ENCODE measurements at regions not wholly inside any gene's neighbourhood (a gene's known extent, or its start where the extent isn't known, plus 50 kb on each side); places are given as distances from the start of the nearest gene placed in this dataset.
A peak's percentile ranks its signal among the peaks of the same experiment; 100 is the strongest.

DNA sequence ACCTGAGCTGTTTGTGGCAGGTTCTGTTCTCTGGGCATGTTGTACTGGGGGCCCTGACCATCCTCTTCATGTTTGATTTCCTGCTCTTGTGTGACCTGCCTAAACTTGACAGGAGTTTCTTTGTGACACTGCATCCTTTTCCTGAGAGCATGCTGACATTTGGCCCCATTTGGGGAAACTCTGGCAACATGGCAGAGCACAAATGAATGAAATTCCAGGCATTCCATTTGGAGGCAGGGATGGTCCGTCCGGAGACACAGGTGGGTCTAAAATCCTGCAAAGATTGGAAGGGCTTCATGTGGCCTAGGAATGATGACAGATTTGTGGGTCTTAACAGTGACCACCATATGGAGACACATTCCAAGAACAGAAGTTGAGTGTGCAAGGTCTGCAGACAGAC is 184.0 kb downstream of the FCRL5 start:
- H3K4me1 ChIP-seq: no peaks in the 10 kb centered on the region
- no peak for DNase-seq
- intact Hi-C loops (cut with DNase I): no loop called here
- no peaks in the 10 kb centered on the region for H3K27me3 ChIP-seq (ENCODE audit: low read depth)
- no peak overlapping the region for H3K27ac ChIP-seq
- no peaks in the 10 kb centered on the region for H3K9me3 ChIP-seq
- H3K4me3 ChIP-seq: no peak overlapping the region
- H3K36me3 ChIP-seq: no peaks in the 10 kb centered on the region
- ATAC-seq: no peak
- TF ChIP-seq CTCF (IDR thresholded peaks at IDR 0.05): no peak

DNA sequence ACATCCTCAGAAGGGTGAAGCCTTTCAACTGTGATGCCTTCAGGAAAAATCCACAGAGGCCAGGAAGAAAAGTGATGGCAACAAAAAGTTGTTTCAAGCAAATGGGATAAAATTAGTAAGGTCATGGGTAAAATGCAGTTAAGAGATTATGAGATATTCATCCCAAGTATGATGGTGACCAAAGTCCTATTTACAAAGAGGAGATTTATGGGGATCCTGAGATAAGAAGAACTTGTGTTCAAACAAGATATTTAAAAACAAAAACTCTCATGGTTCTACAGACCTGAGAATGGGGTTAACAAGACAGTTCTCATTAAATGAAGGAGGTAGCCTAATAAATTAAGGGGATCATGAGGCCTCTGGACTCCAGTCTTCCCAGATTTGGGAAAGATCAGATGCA is 184.4 kb downstream of the FCRL5 start:
- H3K27me3 ChIP-seq (ENCODE audit: low read depth): no peaks in the 10 kb centered on the region
- no peak overlapping the region for H3K27ac ChIP-seq
- ATAC-seq: no peak
- no peaks in the 10 kb centered on the region for H3K9me3 ChIP-seq
- no peaks in the 10 kb centered on the region for H3K36me3 ChIP-seq
- no peak for TF ChIP-seq CTCF (IDR thresholded peaks at IDR 0.05)
- no peak for DNase-seq
- intact Hi-C loops (cut with DNase I): no loop called here
- H3K4me1 ChIP-seq: no peaks in the 10 kb centered on the region
- H3K4me3 ChIP-seq: no peak overlapping the region

DNA sequence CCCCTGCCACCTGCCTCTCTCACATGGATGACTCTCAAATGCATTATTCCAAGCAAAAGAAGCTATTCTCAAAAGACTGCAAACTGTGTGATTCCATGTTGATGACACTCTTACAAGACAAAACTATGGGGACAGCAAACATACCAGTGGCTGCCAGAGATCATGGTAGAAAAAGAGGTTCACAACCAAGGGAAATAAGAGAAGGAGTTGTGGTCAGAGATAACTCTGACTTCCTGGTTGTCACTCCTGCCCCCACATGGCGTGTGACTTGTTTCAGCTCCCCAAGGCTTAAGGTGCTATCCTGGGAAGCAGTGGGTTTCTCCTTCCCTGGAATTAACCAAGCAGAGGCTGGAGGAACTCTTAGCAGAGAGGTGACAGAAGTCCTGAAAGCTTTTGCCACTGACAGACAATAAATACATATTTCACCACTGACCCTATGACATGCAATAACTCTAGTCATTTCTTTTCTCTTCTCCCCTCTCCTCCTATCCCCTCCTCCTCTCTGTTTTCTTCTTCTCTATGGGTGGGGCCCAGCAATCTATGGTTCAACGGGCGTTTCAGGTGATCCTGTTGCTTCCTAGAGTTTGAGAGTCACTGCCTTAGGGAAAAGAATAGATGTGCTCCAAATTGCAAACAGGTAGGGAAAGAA is 185.1 kb downstream of the FCRL5 start:
- Histone ChIP-seq H3K9me3 (no peaks in the 10 kb centered on the region), H3K36me3 (no peaks in the 10 kb centered on the region), H3K4me3 (no peak overlapping the region), H3K4me1 (no peaks in the 10 kb centered on the region), H3K27me3 (ENCODE audit: low read depth) (no peaks in the 10 kb centered on the region), H3K27ac (no peak overlapping the region)
- no peak for DNase-seq
- TF ChIP-seq CTCF (IDR thresholded peaks at IDR 0.05): no peak
- no peak for ATAC-seq
- intact Hi-C loops (cut with DNase I): no loop called here

DNA sequence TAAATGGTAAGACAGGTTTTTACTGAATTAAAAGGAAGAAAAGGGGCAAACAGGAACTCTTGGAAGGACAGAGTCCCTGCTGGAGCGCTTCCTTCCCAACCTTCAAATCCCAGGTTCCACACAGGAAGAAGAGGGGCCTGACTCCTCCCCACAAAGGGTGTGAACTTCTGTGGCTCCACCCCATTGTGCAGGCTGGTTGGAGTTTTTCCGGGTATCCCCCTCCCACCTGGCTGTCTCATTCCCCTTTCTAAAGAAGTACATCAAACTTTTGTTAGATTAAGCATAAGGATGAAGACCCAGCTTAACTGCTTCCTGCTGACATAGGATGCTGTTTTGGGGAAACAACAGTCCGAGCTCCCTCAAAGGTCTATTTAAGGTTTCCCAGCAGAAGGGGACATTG is 187.7 kb downstream of the FCRL5 start:
- Histone ChIP-seq H3K4me1 (no peaks in the 10 kb centered on the region), H3K27me3 (ENCODE audit: low read depth) (no peaks in the 10 kb centered on the region), H3K9me3 (no peaks in the 10 kb centered on the region), H3K4me3 (no peak overlapping the region), H3K27ac (no peak overlapping the region), H3K36me3 (no peaks in the 10 kb centered on the region)
- TF ChIP-seq CTCF (IDR thresholded peaks at IDR 0.05): no peak
- ATAC-seq: no peak
- DNase-seq: no peak
- intact Hi-C loops (cut with DNase I): no loop called here

DNA sequence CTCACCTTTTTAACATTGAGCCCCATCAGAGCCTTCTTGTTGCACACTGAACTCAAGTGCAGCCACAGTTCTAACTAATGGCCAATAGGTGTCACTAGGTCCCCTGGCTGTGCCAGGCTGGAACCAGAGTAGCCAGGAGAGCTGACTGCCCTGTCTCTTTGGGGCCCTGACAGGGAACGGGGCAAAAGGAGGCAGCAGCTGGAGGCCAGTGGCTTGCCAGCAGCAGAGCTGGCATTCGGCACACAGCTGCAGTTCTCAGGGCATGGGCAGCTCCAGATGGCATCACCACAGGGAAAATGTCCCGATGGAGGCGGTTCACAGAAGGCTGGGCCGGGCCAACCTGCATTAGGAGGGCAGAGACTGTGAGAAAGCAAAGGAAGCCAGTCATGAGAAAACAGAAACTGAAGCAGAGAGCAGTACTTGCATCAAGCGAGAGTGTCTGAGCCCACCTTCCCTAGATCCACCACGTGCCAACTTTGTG is 188.6 kb downstream of the FCRL5 start:
- peak; percentile 63 for TF ChIP-seq CTCF (IDR thresholded peaks at IDR 0.05)
- Histone ChIP-seq H3K4me1 (no peaks in the 10 kb centered on the region), H3K9me3 (no peaks in the 10 kb centered on the region), H3K4me3 (no peak overlapping the region), H3K27ac (no peak overlapping the region), H3K36me3 (no peaks in the 10 kb centered on the region), H3K27me3 (ENCODE audit: low read depth) (no peaks in the 10 kb centered on the region)
- DNase-seq (no peak), ATAC-seq (peak; percentile 81 to 85)
- intact Hi-C loops (cut with DNase I): no loop called here
